T-helper 2 cell (primary cell): ENCODE measurements at regions not wholly inside any gene's neighbourhood (a gene's known extent, or its start where the extent isn't known, plus 50 kb on each side); places are given as distances from the start of the nearest gene placed in this dataset.

ENCODE experiments used
- DNase-seq, 5 experiments: peaks; one replicate each; pipeline versions ENCODE4 v3.0.0 to v3.0.0-alpha.2; 2012 to 2022

DNA sequence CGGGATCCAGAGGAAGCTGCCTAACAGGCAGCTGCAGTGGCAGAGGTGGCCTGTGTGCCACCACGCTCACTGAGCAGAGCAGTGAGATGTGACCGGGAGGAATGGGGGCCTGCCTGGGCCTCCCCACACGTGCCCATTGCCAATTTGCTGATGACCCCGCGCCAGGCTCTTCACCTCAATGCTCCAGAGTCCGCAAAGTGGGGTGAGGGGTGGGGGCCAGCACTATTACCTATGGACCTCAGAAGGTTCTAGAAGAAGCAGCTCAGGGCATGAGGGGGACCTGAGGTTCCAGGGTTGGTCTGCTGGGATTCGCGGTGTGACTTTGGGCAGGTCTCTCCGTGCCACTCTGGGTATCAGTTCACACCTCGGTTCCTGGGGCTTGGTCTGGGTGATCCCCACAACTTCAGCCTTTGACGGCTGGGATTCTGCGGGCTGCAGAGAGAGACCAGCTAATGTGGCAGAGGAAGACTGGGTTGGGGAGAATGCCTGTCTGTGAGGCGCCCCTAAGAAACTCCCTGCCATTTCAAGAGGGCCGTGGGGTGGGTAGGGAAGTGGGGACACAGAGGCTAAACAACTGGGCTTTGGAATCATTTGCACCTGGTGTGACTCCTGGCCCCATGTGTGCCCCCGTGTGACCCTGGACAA lies 231.0 kb upstream of the MVB12B start:
- DNase-seq = no peak

DNA sequence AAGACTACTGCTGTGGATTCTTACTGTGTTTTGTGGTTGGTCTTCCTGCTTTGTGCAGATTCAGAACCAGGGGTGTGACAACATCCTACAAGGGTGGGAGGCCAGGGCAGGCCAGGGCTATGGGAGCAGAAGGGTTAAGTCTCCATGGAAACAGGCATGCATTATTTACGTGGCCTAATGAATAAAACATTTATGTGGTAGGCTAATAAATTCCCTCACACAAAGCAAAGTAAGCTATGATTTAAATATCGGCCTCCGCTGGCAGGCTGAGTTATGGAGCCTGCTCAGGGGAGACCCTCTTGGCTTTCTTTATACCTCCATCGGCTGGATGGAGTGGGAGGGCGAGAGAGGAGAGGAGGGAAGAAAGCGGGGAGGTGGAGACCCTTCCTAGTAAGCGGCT lies 230.3 kb upstream of the MVB12B start:
- no peak for DNase-seq

DNA sequence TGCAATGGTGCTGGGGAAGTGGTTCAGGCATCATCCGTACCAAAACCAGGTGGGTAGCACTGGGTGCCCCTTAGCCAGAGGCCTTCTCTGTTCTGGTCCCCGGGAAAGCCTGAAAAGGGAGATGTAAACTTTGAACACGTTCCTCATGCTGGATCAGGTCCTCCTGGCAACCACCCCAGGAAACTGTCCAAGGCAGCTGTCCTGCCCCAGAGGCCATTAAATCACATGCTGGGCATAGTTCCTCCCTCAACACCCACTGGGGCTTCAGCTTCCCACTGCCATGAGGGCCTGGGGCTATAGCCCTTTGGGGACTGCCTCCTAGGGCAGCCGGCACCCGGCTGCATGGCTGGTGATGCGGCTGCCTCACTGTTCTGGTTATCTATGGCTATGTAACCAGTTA lies 228.9 kb upstream of the MVB12B start:
- DNase-seq = no peak

DNA sequence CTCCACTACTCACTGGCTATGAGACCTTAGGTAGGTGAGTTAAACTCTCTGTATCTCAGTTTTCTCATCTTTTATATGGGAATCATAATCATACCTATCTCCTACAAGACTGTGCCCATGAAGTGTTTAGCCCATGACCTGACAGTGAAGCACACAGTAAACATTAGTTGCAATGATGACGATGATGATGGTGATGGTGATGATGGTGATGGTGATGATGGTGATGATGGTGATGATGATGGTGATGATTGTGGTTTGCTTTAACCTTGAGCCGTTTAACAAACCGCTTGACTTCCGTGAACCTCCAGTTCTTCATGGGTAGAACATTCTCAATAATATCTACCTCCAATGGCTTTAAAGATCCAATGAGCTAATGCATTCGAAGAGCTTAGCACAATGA lies 220.2 kb upstream of the MVB12B start:
- DNase-seq = no peak

DNA sequence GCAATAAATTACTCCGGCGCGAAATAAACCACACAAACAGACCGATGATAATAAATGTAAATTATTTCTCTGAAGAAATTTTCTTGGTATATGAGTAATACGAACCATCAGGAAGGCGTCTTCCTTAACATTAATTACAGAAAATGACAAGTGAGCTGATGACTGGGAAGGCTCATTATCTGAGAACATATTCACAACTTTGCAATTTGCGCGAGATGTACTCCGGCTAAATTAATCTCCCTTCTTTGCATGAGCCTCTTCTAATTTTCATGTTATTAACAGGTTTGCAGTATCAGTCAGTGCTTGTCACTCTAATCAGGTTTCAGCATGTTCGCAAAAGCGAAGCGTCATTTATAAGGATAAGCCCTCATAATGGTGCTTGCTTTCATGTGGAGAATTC lies 218.9 kb upstream of the MVB12B start:
- DNase-seq = no peak

DNA sequence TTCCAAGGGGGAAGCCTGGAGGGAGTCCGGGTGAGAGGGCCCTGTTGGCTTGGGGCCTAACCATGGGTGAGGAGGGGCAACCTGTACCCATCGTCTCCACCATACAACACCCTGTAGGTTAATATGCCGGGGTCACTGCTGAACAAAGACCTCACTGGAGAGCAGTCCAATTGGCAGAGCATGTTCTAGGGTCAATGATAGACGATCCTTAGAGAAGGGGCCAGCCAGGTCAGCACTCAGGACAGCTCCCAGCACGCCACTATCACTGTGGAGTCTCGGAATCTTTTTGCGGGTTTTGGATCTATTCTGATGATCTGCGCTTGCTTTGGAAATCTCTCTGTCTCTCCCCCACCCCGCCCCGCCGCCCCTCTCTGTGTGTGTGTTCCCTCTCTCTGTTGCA lies 218.4 kb upstream of the MVB12B start:
- DNase-seq = no peak

DNA sequence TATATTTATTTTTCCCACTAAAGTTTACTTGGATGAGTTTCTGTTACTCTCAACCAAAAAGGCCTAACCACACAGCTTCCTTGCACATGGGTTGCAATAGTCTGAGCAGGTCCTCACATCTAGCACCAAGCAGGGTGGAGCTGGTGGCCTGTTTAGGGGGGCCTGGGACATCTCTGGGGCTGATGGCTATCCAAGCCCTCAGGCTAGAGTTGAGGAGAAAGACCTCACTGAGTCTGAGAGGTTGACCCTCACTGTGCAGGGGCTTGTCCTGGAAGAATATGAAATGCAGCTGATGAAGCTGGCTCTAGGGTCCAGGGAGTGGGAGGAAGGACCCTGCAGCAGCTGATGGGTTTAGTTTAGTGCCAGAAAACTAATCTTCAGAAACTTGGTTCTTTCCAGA lies 217.1 kb upstream of the MVB12B start:
- no peak for DNase-seq

DNA sequence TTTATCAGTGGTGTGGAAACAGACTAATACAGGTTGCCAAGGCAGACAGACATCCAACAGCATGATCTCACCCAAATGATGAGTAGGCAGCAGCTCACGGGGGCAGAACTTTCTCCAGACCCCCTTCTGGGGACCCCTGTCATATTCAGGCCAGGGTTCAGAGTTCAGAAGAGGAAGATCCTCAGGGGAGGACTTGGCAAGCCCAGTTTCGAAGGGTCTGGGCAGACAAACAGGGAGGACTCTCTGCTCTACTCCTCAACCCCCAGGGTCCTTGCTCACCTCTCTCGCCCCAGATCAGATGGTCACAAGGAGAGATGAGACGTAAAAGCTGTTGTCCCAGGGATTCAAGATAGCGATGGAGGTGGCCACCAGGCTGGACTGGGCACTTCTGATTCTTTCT lies 215.1 kb upstream of the MVB12B start:
- no peak for DNase-seq

DNA sequence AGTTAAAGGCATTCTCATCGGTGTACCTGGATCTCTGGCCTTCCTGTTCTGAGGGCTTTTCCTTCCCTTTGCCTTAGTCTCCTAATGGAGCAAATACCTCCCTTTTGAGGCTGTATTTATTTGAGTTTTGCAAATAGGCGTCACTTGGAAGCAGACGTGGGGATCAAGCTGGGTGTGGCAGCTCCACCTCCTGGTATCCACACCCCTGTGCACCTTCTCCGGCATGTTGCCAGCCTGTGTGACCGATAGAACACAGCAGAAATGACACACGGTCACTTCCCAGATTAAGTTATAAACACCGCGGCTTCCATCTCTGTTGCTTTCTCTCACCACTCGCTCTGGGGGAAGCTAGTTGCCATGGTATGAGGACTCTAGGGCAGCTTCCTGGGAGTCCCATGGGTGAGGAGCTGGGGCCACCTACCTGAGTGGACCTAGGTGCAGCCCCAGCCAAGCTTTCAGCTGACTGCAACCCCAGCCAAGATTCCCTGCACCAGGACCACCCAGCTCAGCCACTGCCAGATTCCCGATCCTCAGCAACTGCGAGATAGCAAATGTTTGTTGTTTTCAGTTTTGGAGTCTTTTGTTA lies 214.4 kb upstream of the MVB12B start:
- DNase-seq = no peak

DNA sequence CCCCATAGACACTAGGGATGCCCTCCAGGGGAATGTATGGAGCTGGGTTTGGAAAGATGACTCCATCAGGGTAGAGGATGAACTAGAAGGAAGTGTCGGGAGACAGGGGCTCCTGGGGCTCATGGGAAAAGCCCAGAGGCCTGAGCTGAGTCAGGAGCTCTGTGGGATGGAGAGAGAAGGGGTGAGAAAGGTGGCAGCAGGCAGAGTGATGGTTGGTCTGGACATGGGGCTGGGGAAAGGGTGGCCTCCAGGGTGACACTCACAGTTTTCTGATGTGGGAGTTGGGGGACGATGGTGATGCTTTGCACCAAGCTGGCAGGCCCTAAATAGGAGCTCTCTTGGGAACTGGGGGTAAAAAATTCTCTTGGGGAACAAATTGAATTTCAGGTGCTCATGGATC lies 213.5 kb upstream of the MVB12B start:
- no peak for DNase-seq

- DNase-seq = no peak
Measured at GRCh38 chr9:126113756-126114408, 212.7 kb upstream of the MVB12B start.

DNA sequence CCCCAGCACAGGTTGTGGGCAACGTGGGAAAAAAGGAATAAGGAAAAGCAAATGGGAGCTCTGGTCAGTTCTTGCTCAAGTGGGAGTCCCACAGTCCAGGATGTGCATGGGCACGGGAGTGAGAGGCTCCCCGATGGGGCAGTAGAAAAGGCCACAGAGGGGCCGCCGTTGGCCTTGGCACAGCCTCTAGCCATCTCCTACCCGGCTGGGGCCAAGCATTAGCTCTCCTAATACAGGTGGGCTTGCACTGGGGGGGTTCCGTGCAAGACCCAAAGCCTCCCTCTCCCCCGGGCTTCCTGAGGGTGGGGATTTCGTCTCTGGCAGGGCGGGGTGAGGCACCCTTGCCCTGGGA lies 212.2 kb upstream of the MVB12B start:
- no peak for DNase-seq

- no peak for DNase-seq
Measured at GRCh38 chr9:126114850-126115460, 211.7 kb upstream of the MVB12B start.

GRCh38 chr9:126116351-126117157 lies 210.1 kb upstream of the MVB12B start:
- no peak for DNase-seq

- no peak for DNase-seq
Measured at GRCh38 chr9:126117158-126117425, 209.5 kb upstream of the MVB12B start.

GRCh38 chr9:126117631-126118030 lies 209.0 kb upstream of the MVB12B start:
- no peak for DNase-seq

DNA sequence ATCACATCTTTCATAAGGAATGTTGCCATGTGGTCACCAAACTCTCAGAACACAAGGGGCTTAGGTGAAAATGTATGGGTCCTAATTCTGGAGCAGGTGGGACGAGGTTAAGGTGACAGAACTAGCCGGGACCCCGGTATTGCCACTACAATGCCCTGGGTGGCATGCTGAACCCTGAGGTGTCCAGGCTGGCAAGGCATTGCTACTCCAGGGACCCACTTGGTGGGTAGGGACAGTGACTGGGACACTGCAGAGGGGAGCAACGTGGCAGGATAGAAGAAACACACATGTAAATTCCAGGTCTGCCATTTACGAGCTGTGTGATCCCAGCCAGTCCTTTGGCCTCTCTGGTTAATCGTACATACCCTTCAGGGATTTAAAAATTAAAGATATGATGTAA lies 206.9 kb upstream of the MVB12B start:
- DNase-seq = no peak

GRCh38 chr9:126122901-126123616 lies 203.6 kb upstream of the MVB12B start:
- no peak for DNase-seq

- DNase-seq = no peak
Measured at GRCh38 chr9:126123927-126124326, 202.7 kb upstream of the MVB12B start.

GRCh38 chr9:126125177-126125576 lies 201.5 kb upstream of the MVB12B start:
- DNase-seq = no peak

DNA sequence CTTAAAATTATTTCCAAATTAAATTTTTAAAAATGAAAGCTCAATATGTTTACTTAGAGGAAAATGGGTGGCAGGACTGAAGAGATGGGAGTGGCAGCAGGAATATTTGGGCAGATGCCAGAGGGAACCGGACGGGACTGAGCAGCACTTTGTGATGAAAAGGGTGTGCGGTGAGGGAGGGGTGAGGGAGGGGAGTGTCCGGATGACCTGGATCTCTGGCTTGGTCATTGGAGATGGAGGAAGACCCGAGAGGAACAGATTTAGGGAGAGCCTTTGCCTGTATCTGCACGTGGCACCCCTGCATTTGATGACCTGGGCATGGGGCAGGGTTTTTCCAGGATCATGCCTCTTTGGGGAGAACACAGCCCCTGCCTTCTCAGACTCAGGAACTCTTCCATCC lies 201.1 kb upstream of the MVB12B start:
- DNase-seq = no peak

GRCh38 chr9:126125992-126126409 lies 200.6 kb upstream of the MVB12B start:
- DNase-seq = no peak

DNA sequence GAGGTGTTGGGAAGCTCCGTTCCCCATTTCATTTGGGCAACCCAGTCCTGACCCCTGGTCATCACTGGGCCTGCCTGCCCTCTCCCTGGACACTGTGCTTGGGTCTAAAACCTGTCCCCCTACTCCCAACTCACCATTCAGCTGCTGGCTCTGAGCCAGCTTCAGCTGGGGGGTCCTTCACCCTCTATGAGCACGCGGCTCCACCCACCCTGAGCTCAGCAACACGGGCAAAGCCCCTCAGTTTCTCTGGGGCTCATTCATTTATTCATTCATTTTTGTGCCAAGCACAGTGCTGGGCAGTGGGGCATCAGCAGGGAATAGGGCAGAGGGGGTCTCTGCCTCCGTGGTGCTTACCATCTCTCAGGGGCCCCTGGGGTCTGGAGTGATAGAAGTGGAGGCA lies 199.8 kb upstream of the MVB12B start:
- no peak for DNase-seq
